ENCODE measurements at regions not wholly inside any gene's neighbourhood (a gene's known extent, or its start where the extent isn't known, plus 50 kb on each side); places are given as distances from the start of the nearest gene placed in this dataset.

GRCh38 chr18:25732862-25733261, 357.6 kb downstream of the SS18 start:
- WGBS (ENCODE audit: insufficient coverage): 85% methylated on average over 1 of the region's 2 CpGs
- no peaks in the 10 kb centered on the region for H3K36me3 ChIP-seq (ENCODE audit: control insufficient read depth, insufficient read depth, low read length)
- H3K4me3 ChIP-seq (ENCODE audit: low read length): no peak overlapping the region
- no peaks in the 10 kb centered on the region for H3K9me3 ChIP-seq (ENCODE audit: control insufficient read depth, insufficient read depth, low read length)
- ATAC-seq: no peak
- Mint-ChIP-seq H3K4me1 (peaks cover 4 to 15% of the 10 kb centered on the region in 2 donors), H3K36me3 (no peaks in the 10 kb centered on the region), H3K27me3 (ENCODE audit: low read depth in 2 of 2) (peaks cover 4 to 19% of the 10 kb centered on the region in 2 donors), H3K27ac (no peak overlapping the region), H3K9me3 (peaks cover 0 to 3% of the 10 kb centered on the region in 2 donors), H3K4me3 (no peak overlapping the region)
- intact Hi-C loops (cut with micrococcal nuclease): no loop called here
- TF ChIP-seq CTCF (IDR thresholded peaks at IDR 0.05): no peak
- H3K27me3 ChIP-seq (ENCODE audit: control insufficient read depth, insufficient read depth, low read length): no peaks in the 10 kb centered on the region
- H3K27ac ChIP-seq (ENCODE audit: low read length): no peak overlapping the region
- H3K4me1 ChIP-seq (ENCODE audit: control insufficient read depth, insufficient read depth, low read length): peaks cover 10% of the 10 kb centered on the region
- no peak for DNase-seq

- intact Hi-C loops (cut with micrococcal nuclease): no loop called here
- H3K9me3 ChIP-seq (ENCODE audit: control insufficient read depth, insufficient read depth, low read length): no peaks in the 10 kb centered on the region
- no peak for TF ChIP-seq CTCF (IDR thresholded peaks at IDR 0.05)
- Mint-ChIP-seq H3K9me3 (peaks cover 0 to 3% of the 10 kb centered on the region in 2 donors), H3K27me3 (ENCODE audit: low read depth in 2 of 2) (peaks cover 0 to 10% of the 10 kb centered on the region in 2 donors), H3K4me3 (no peak overlapping the region), H3K4me1 (peaks cover 30 to 53% of the 10 kb centered on the region in 2 donors), H3K36me3 (no peaks in the 10 kb centered on the region), H3K27ac (no peak overlapping the region)
- H3K36me3 ChIP-seq (ENCODE audit: control insufficient read depth, insufficient read depth, low read length): no peaks in the 10 kb centered on the region
- no peak overlapping the region for H3K27ac ChIP-seq (ENCODE audit: low read length)
- no peak overlapping the region for H3K4me3 ChIP-seq (ENCODE audit: low read length)
- DNase-seq (no peak), ATAC-seq (no peak)
- no peaks in the 10 kb centered on the region for H3K27me3 ChIP-seq (ENCODE audit: control insufficient read depth, insufficient read depth, low read length)
- 67% methylated on average over 1 of the region's 1 CpG for WGBS (ENCODE audit: insufficient coverage)
- H3K4me1 ChIP-seq (ENCODE audit: control insufficient read depth, insufficient read depth, low read length): peaks cover 41% of the 10 kb centered on the region
Measured at GRCh38 chr18:25729072-25729471, 361.3 kb downstream of the SS18 start.

GRCh38 chr18:25727281-25727985, 363.0 kb downstream of the SS18 start:
- Histone ChIP-seq H3K27ac (ENCODE audit: low read length) (peak overlapping the region; percentile 34), H3K27me3 (ENCODE audit: control insufficient read depth, insufficient read depth, low read length) (no peaks in the 10 kb centered on the region), H3K4me1 (ENCODE audit: control insufficient read depth, insufficient read depth, low read length) (peaks cover 51% of the 10 kb centered on the region), H3K4me3 (ENCODE audit: low read length) (no peak overlapping the region), H3K36me3 (ENCODE audit: control insufficient read depth, insufficient read depth, low read length) (no peaks in the 10 kb centered on the region), H3K9me3 (ENCODE audit: control insufficient read depth, insufficient read depth, low read length) (peaks cover 3% of the 10 kb centered on the region)
- intact Hi-C loops (cut with micrococcal nuclease): no loop called here
- Mint-ChIP-seq H3K27me3 (ENCODE audit: low read depth in 2 of 2) (peaks cover 0 to 10% of the 10 kb centered on the region in 2 donors), H3K4me3 (peak overlapping the region; percentile 72), H3K27ac (peak overlapping the region; percentile 32 to 86), H3K9me3 (peaks cover 2 to 3% of the 10 kb centered on the region in 2 donors), H3K36me3 (no peaks in the 10 kb centered on the region), H3K4me1 (peaks cover 39 to 68% of the 10 kb centered on the region in 2 donors)
- ATAC-seq (peak; percentile 50 to 75 (median 63)), DNase-seq (peak in 1 of 2 donors; percentile 12)
- 52% methylated on average over 5 of the region's 5 CpGs for WGBS (ENCODE audit: insufficient coverage)
- TF ChIP-seq CTCF (IDR thresholded peaks at IDR 0.05): no peak

- DNase-seq: no peak
- H3K27ac Mint-ChIP-seq: peak overlapping the region in 1 of 2 donors; percentile 86
- intact Hi-C loops (cut with micrococcal nuclease): no loop called here
Measured at GRCh38 chr18:25726298-25726697, 364.1 kb downstream of the SS18 start.

More at GRCh38 chr18:25726298-25726697, 364.1 kb downstream of the SS18 start:
- 54% methylated on average over 11 of the region's 11 CpGs for WGBS (ENCODE audit: insufficient coverage)
- peaks cover 3% of the 10 kb centered on the region for H3K9me3 ChIP-seq (ENCODE audit: control insufficient read depth, insufficient read depth, low read length)
- no peak for TF ChIP-seq CTCF (IDR thresholded peaks at IDR 0.05)
- peaks cover 39 to 68% of the 10 kb centered on the region in 2 donors for H3K4me1 Mint-ChIP-seq
- peaks cover 51% of the 10 kb centered on the region for H3K4me1 ChIP-seq (ENCODE audit: control insufficient read depth, insufficient read depth, low read length)
- peaks cover 0 to 5% of the 10 kb centered on the region in 2 donors for H3K27me3 Mint-ChIP-seq (ENCODE audit: low read depth in 2 of 2)
- H3K36me3 Mint-ChIP-seq: no peaks in the 10 kb centered on the region
- peaks cover 2 to 3% of the 10 kb centered on the region in 2 donors for H3K9me3 Mint-ChIP-seq
- H3K4me3 ChIP-seq (ENCODE audit: low read length): no peak overlapping the region
- H3K4me3 Mint-ChIP-seq: peak overlapping the region; percentile 72
- H3K27ac ChIP-seq (ENCODE audit: low read length): peak overlapping the region; percentile 32
- no peaks in the 10 kb centered on the region for H3K36me3 ChIP-seq (ENCODE audit: control insufficient read depth, insufficient read depth, low read length)
- ATAC-seq: peak in 1 of 3 donors; percentile 13
- no peaks in the 10 kb centered on the region for H3K27me3 ChIP-seq (ENCODE audit: control insufficient read depth, insufficient read depth, low read length)

All from natural killer cell (primary cell).